Tibial nerve (tissue), 3 donors: ENCODE measurements at regions not wholly inside any gene's neighbourhood (a gene's known extent, or its start where the extent isn't known, plus 50 kb on each side); places are given as distances from the start of the nearest gene placed in this dataset.

Experiments
- POLR2A ChIP-seq, 2 donors: fragments of 450-650 bp; IDR thresholded peaks; one replicate each; pipeline ENCODE4 v1.6.1; 2017; ENCODE audit warnings: antibody characterized with exemption in 2 of 2, mild to moderate bottlenecking in 2 of 2, moderate library complexity in 2 of 2
- TF ChIP-seq, protein P1 (sequence below), 5 experiments: fragments of 200-600 bp in 3 of 5; fragments of 450-650 bp in 2 of 5; sonication (generic) in 3 of 5; IDR thresholded peaks; one replicate each; pipeline ENCODE4 v1.5.1; 2016 to 2019; ENCODE audit warnings: antibody characterized with exemption in 5 of 5, mild to moderate bottlenecking in 3 of 5, moderate library complexity in 2 of 5

DNA sequence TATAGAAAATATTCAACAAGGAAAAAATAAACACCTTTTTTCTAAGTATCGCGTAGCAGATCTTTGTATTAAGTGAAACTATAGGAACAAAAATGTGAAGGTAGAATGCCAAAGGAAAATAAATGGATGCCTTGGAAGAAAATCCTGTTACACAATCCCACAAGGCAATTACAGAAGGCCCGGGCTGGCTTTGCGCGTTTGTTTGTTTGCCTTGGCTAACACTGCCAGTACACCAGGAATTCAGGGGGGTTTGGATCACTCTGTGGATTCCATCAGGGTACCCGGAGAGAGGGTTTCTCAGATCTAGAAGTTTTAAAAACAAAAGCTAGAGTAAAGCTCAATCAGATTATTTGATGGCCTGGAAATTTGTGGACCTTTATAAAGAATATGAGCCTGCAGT is 478.3 kb downstream of the FBXO15 start:
- TF ChIP-seq, protein P1, sequence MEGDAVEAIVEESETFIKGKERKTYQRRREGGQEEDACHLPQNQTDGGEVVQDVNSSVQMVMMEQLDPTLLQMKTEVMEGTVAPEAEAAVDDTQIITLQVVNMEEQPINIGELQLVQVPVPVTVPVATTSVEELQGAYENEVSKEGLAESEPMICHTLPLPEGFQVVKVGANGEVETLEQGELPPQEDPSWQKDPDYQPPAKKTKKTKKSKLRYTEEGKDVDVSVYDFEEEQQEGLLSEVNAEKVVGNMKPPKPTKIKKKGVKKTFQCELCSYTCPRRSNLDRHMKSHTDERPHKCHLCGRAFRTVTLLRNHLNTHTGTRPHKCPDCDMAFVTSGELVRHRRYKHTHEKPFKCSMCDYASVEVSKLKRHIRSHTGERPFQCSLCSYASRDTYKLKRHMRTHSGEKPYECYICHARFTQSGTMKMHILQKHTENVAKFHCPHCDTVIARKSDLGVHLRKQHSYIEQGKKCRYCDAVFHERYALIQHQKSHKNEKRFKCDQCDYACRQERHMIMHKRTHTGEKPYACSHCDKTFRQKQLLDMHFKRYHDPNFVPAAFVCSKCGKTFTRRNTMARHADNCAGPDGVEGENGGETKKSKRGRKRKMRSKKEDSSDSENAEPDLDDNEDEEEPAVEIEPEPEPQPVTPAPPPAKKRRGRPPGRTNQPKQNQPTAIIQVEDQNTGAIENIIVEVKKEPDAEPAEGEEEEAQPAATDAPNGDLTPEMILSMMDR (IDR thresholded peaks at IDR 0.05): no peak
- TF ChIP-seq POLR2A (IDR thresholded peaks at IDR 0.05): no peak
